ENCODE measurements at regions not wholly inside any gene's neighbourhood (a gene's known extent, or its start where the extent isn't known, plus 50 kb on each side); places are given as distances from the start of the nearest gene placed in this dataset.

DNA sequence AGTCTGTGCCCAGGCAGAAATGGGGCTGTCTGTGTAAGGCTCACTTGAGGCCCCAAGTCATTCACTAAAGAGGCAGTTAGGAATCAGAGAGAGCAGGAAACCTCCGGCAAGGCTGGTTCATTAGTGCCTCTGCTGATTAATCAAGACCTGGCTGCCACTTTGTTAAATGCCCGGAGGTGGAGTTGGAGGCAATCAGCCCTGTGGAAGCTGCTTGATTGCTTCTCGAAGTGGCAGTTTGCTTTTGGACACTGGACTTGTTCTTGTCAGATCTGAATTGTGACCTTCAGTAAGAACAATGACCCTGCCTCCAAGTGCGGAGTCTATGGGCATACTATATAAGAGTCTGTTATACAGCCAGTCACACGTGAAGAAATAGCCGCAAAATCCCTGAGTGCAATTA, 183.9 kb upstream of the LINC00305 start:
- H2AFZ ChIP-seq, result no peak overlapping the region
- H3K4me3 ChIP-seq (ENCODE audit: low read depth, low read length), result no peak overlapping the region
- no peaks in the 10 kb centered on the region for H3K79me2 ChIP-seq
- H3K4me1 ChIP-seq, result no peaks in the 10 kb centered on the region
- no peak overlapping the region for H3K4me2 ChIP-seq (ENCODE audit: low read length)
- no peaks in the 10 kb centered on the region for H3K27me3 ChIP-seq (ENCODE audit: control insufficient read depth, insufficient read depth, low read length)
- H3K27ac ChIP-seq, result no peak overlapping the region
- H3K9me3 ChIP-seq (ENCODE audit: control insufficient read depth, low read length), result no peaks in the 10 kb centered on the region
- no peak for TF ChIP-seq CTCF (IDR thresholded peaks at IDR 0.05)
- no peak overlapping the region for H3K9ac ChIP-seq
- no peaks in the 10 kb centered on the region for H3K36me3 ChIP-seq (ENCODE audit: control insufficient read depth, insufficient read depth, low read length)

- H3K4me3 ChIP-seq (ENCODE audit: low read depth, low read length), result no peak overlapping the region
- no peak overlapping the region for H3K9ac ChIP-seq
- no peak overlapping the region for H2AFZ ChIP-seq
- no peak for TF ChIP-seq CTCF (IDR thresholded peaks at IDR 0.05)
- H3K9me3 ChIP-seq (ENCODE audit: control insufficient read depth, low read length), result no peaks in the 10 kb centered on the region
- no peak overlapping the region for H3K4me2 ChIP-seq (ENCODE audit: low read length)
- H3K27ac ChIP-seq, result no peak overlapping the region
- H3K27me3 ChIP-seq (ENCODE audit: control insufficient read depth, insufficient read depth, low read length), result no peaks in the 10 kb centered on the region
- no peaks in the 10 kb centered on the region for H3K36me3 ChIP-seq (ENCODE audit: control insufficient read depth, insufficient read depth, low read length)
- no peaks in the 10 kb centered on the region for H3K4me1 ChIP-seq
- no peaks in the 10 kb centered on the region for H3K79me2 ChIP-seq
Measured at GRCh38 chr18:64331419-64331818, 182.5 kb upstream of the LINC00305 start.

DNA sequence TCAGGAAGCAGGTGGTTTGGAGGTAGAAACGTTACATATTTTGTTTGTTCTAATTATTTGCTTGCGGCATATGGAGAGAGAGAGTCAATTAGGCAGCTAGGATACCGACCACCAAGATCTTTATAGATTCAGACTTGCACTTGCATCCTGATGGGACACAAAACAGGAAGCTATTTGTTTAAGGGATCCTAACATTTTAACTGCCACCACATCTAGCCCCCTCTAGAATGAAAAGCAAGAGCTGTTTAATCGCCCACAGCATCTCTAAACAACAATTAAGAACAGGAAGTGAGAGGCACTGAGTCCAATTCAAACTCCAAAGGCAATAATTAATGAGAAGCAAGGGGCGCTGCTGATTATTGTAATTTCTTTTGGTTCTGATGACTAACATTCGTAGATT, 182.0 kb upstream of the LINC00305 start:
- H3K27ac ChIP-seq, result no peak overlapping the region
- H3K79me2 ChIP-seq, result no peaks in the 10 kb centered on the region
- no peaks in the 10 kb centered on the region for H3K4me1 ChIP-seq
- H3K4me3 ChIP-seq (ENCODE audit: low read depth, low read length), result no peak overlapping the region
- TF ChIP-seq CTCF (IDR thresholded peaks at IDR 0.05), result no peak
- no peak overlapping the region for H3K9ac ChIP-seq
- H3K36me3 ChIP-seq (ENCODE audit: control insufficient read depth, insufficient read depth, low read length), result no peaks in the 10 kb centered on the region
- no peaks in the 10 kb centered on the region for H3K9me3 ChIP-seq (ENCODE audit: control insufficient read depth, low read length)
- H2AFZ ChIP-seq, result no peak overlapping the region
- H3K27me3 ChIP-seq (ENCODE audit: control insufficient read depth, insufficient read depth, low read length), result no peaks in the 10 kb centered on the region
- H3K4me2 ChIP-seq (ENCODE audit: low read length), result no peak overlapping the region

DNA sequence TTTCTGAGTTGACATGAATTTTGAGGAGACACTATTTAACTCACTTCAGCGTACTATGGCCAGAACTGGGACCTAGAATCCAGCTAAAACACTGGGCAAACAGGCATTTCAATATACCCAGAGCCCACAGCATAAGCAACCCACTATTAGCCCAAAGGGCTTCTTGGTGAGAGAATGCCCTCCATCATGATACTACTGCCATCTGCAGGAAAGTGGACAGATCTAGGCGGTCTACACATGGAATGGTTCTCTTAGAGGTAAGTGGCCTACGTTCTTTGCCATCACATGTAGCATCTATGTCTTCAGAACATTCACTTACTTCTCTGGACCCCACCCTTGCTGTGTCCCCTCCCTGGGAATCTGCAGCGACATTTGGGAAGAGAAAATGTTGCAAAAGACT, 181.3 kb upstream of the LINC00305 start:
- no peak overlapping the region for H3K27ac ChIP-seq
- no peaks in the 10 kb centered on the region for H3K27me3 ChIP-seq (ENCODE audit: control insufficient read depth, insufficient read depth, low read length)
- H3K4me2 ChIP-seq (ENCODE audit: low read length), result no peak overlapping the region
- no peak overlapping the region for H3K9ac ChIP-seq
- no peak overlapping the region for H3K4me3 ChIP-seq (ENCODE audit: low read depth, low read length)
- no peaks in the 10 kb centered on the region for H3K4me1 ChIP-seq
- TF ChIP-seq CTCF (IDR thresholded peaks at IDR 0.05), result no peak
- H2AFZ ChIP-seq, result no peak overlapping the region
- no peaks in the 10 kb centered on the region for H3K79me2 ChIP-seq
- no peaks in the 10 kb centered on the region for H3K36me3 ChIP-seq (ENCODE audit: control insufficient read depth, insufficient read depth, low read length)
- no peaks in the 10 kb centered on the region for H3K9me3 ChIP-seq (ENCODE audit: control insufficient read depth, low read length)

DNA sequence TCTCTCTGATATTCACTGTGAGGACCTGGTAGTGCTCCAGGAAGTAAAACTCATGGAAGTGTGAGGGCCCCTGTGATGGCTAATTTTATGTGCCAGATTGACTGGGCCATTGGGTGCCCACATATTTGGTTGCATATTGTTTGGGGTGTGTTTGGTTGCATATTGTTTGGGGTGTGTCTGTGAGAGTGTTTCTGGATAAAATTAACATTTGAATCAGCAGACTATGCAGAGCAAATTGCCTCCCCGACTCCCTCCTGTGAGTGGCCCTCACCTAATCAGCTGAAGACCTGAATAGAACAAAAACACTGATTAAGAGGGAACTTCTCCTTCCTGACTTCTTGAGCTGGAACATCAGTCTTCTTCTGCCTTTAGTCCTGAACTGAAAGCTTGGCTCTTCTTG, 173.3 kb upstream of the LINC00305 start:
- Histone ChIP-seq H3K4me3 (ENCODE audit: low read depth, low read length) (no peak overlapping the region), H2AFZ (no peak overlapping the region), H3K9me3 (ENCODE audit: control insufficient read depth, low read length) (no peaks in the 10 kb centered on the region), H3K4me1 (no peaks in the 10 kb centered on the region), H3K9ac (no peak overlapping the region), H3K79me2 (no peaks in the 10 kb centered on the region), H3K27me3 (ENCODE audit: control insufficient read depth, insufficient read depth, low read length) (no peaks in the 10 kb centered on the region), H3K27ac (no peak overlapping the region), H3K4me2 (ENCODE audit: low read length) (no peak overlapping the region), H3K36me3 (ENCODE audit: control insufficient read depth, insufficient read depth, low read length) (no peaks in the 10 kb centered on the region)
- TF ChIP-seq CTCF (IDR thresholded peaks at IDR 0.05), result no peak
